HG03439 (cell line): ENCODE measurements at regions not wholly inside any gene's neighbourhood (a gene's known extent, or its start where the extent isn't known, plus 50 kb on each side); places are given as distances from the start of the nearest gene placed in this dataset.
A peak's percentile ranks its signal among the peaks of the same experiment; 100 is the strongest.

ENCODE experiments used
- ATAC-seq: cut with Tn5 transposase; IDR thresholded peaks from one replicate; pipeline ENCODE4 v1.9.1; 2021; ENCODE audit warnings: mild to moderate bottlenecking, moderate library complexity; ENCODE audit not compliant: unreplicated experiment

- ATAC-seq = no peak
Observed at GRCh38 chr13:69579351-69579750, 528.3 kb upstream of the ATXN8OS start.

- no peak for ATAC-seq
Observed at GRCh38 chr13:69571606-69572323, 535.9 kb upstream of the ATXN8OS start.

- ATAC-seq = no peak
Observed at GRCh38 chr13:69567514-69567913, 540.1 kb upstream of the ATXN8OS start.

GRCh38 chr13:69566104-69566716, 541.4 kb upstream of the ATXN8OS start:
- no peak for ATAC-seq

GRCh38 chr13:69565334-69565733, 542.3 kb upstream of the ATXN8OS start:
- peak; percentile 99 for ATAC-seq

- ATAC-seq = no peak
Observed at GRCh38 chr13:69556540-69557196, 551.0 kb upstream of the ATXN8OS start.

GRCh38 chr13:69553976-69554375, 553.6 kb upstream of the ATXN8OS start:
- no peak for ATAC-seq

GRCh38 chr13:69551193-69551592, 556.4 kb upstream of the ATXN8OS start:
- ATAC-seq = no peak

- no peak for ATAC-seq
Observed at GRCh38 chr13:69547780-69548179, 559.8 kb upstream of the ATXN8OS start.

- no peak for ATAC-seq
Observed at GRCh38 chr13:69545551-69545950, 562.1 kb upstream of the ATXN8OS start.

- ATAC-seq = no peak
Observed at GRCh38 chr13:69524459-69525150, 583.0 kb upstream of the ATXN8OS start.

GRCh38 chr13:69496981-69497380, 610.6 kb upstream of the ATXN8OS start:
- ATAC-seq = no peak

GRCh38 chr13:69495096-69495495, 612.5 kb upstream of the ATXN8OS start:
- ATAC-seq = no peak

GRCh38 chr13:69487576-69487975, 620.0 kb upstream of the ATXN8OS start:
- ATAC-seq = no peak

GRCh38 chr13:69485991-69486592, 621.5 kb upstream of the ATXN8OS start:
- ATAC-seq = no peak

GRCh38 chr13:69477451-69477850, 630.2 kb upstream of the ATXN8OS start:
- no peak for ATAC-seq

- no peak for ATAC-seq
Observed at GRCh38 chr13:69474011-69474685, 633.5 kb upstream of the ATXN8OS start.

GRCh38 chr13:69468624-69469023, 639.0 kb upstream of the ATXN8OS start:
- ATAC-seq = no peak

- ATAC-seq = no peak
Observed at GRCh38 chr13:69461397-69461796, 646.2 kb upstream of the ATXN8OS start.

- no peak for ATAC-seq
Observed at GRCh38 chr13:69459346-69459745, 648.3 kb upstream of the ATXN8OS start.

- no peak for ATAC-seq
Observed at GRCh38 chr13:69458013-69458412, 649.6 kb upstream of the ATXN8OS start.
